ENCODE measurements at regions not wholly inside any gene's neighbourhood (a gene's known extent, or its start where the extent isn't known, plus 50 kb on each side); places are given as distances from the start of the nearest gene placed in this dataset.

DNA sequence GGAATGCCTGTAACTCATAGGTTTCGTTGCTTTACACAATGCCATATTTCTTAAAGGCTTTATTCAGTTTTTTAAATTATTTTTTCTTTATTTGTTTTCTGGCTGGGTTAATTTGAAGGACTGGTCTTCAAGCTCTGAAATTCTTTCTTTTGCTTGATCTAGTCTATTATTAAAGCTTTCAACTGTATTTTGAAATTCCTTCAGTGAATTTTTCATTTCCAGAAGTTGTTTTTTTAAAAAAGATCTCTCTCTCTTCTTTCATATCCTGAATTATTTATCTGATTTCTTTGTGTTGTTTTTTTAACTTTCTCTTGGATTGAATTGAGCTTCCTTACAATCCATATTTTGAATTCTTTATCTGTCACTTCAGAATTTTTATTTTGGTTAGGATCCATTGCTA lies 239.9 kb upstream of the CTAGE1 start:
- no peak overlapping the region for H3K27ac ChIP-seq
- intact Hi-C loops (cut with DNase I), result no loop called here
- 75% methylated on average over 1 of the region's 1 CpG for WGBS
- no peak for TF ChIP-seq POLR2AphosphoS5 (IDR thresholded peaks at IDR 0.05)
- no peak for TF ChIP-seq POLR2A (IDR thresholded peaks at IDR 0.05)
- no peak for TF ChIP-seq CTCF (IDR thresholded peaks at IDR 0.05)
- H3K27me3 ChIP-seq (replicated peaks; ENCODE audit: insufficient read depth), result no peaks in the 10 kb centered on the region
- H3K4me1 ChIP-seq (replicated peaks), result no peaks in the 10 kb centered on the region
- no peak for DNase-seq (ENCODE audit: low spot score)
- H3K9me3 ChIP-seq, result no peaks in the 10 kb centered on the region
- H3K36me3 ChIP-seq, result no peaks in the 10 kb centered on the region
- no peak overlapping the region for H3K4me3 ChIP-seq

GRCh38 chr18:22658318-22658717 lies 240.6 kb upstream of the CTAGE1 start:
- Histone ChIP-seq H3K27ac (no peak overlapping the region), H3K9me3 (no peaks in the 10 kb centered on the region), H3K27me3 (replicated peaks; ENCODE audit: insufficient read depth) (no peaks in the 10 kb centered on the region), H3K4me3 (no peak overlapping the region), H3K36me3 (no peaks in the 10 kb centered on the region), H3K4me1 (replicated peaks) (no peaks in the 10 kb centered on the region)
- intact Hi-C loops (cut with DNase I), result no loop called here
- DNase-seq (ENCODE audit: low spot score), result no peak
- WGBS, result 72% methylated on average over 2 of the region's 2 CpGs
- TF ChIP-seq CTCF (IDR thresholded peaks at IDR 0.05) (no peak), POLR2A (IDR thresholded peaks at IDR 0.05) (no peak), POLR2AphosphoS5 (IDR thresholded peaks at IDR 0.05) (no peak)

DNA sequence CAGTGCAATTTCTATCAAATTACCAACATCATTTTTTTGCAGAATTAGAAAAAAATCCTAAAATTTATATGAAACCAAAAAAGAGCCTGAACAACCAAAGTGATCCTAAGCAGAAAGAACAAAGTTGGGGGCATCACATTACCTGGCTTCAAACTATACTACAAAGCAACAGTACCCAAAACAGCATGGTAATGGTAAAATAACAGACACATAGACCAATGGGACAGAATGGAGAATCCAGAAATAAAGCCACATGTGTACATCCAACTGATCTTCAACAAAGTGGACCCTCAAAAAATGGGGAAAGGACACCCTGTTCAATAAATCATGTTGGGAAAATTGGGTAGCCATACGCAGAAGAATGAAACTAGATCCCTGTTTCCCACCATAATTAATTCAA lies 245.7 kb upstream of the CTAGE1 start:
- H3K4me1 ChIP-seq (replicated peaks), result no peaks in the 10 kb centered on the region
- WGBS, result 100% methylated on average over 1 of the region's 1 CpG
- H3K27me3 ChIP-seq (replicated peaks; ENCODE audit: insufficient read depth), result no peaks in the 10 kb centered on the region
- no peak overlapping the region for H3K4me3 ChIP-seq
- TF ChIP-seq CTCF (IDR thresholded peaks at IDR 0.05) (no peak), POLR2AphosphoS5 (IDR thresholded peaks at IDR 0.05) (no peak), POLR2A (IDR thresholded peaks at IDR 0.05) (no peak)
- no peak for DNase-seq (ENCODE audit: low spot score)
- no peaks in the 10 kb centered on the region for H3K36me3 ChIP-seq
- intact Hi-C loops (cut with DNase I), result no loop called here
- no peak overlapping the region for H3K27ac ChIP-seq
- no peaks in the 10 kb centered on the region for H3K9me3 ChIP-seq

GRCh38 chr18:22666411-22666940 lies 248.8 kb upstream of the CTAGE1 start:
- no peak for DNase-seq (ENCODE audit: low spot score)
- TF ChIP-seq POLR2AphosphoS5 (IDR thresholded peaks at IDR 0.05) (no peak), CTCF (IDR thresholded peaks at IDR 0.05) (no peak), POLR2A (IDR thresholded peaks at IDR 0.05) (no peak)
- H3K4me3 ChIP-seq, result no peak overlapping the region
- no peaks in the 10 kb centered on the region for H3K4me1 ChIP-seq (replicated peaks)
- no peak overlapping the region for H3K27ac ChIP-seq
- intact Hi-C loops (cut with DNase I), result no loop called here
- WGBS, result 81% methylated on average over 4 of the region's 4 CpGs
- H3K36me3 ChIP-seq, result no peaks in the 10 kb centered on the region
- H3K27me3 ChIP-seq (replicated peaks; ENCODE audit: insufficient read depth), result no peaks in the 10 kb centered on the region
- H3K9me3 ChIP-seq, result no peaks in the 10 kb centered on the region

GRCh38 chr18:22667156-22667555 lies 249.4 kb upstream of the CTAGE1 start:
- intact Hi-C loops (cut with DNase I), result no loop called here
- Histone ChIP-seq H3K9me3 (no peaks in the 10 kb centered on the region), H3K4me1 (replicated peaks) (no peaks in the 10 kb centered on the region), H3K27me3 (replicated peaks; ENCODE audit: insufficient read depth) (no peaks in the 10 kb centered on the region), H3K4me3 (no peak overlapping the region), H3K27ac (no peak overlapping the region), H3K36me3 (no peaks in the 10 kb centered on the region)
- DNase-seq (ENCODE audit: low spot score), result no peak
- WGBS, result 78% methylated on average over 4 of the region's 4 CpGs
- TF ChIP-seq POLR2A (IDR thresholded peaks at IDR 0.05), result no peak
- TF ChIP-seq POLR2AphosphoS5 (IDR thresholded peaks at IDR 0.05), result no peak
- no peak for TF ChIP-seq CTCF (IDR thresholded peaks at IDR 0.05)

Measured in prostate gland (tissue), 2 donors.